Activated T-helper 1 cell treated with Interleukin-2 at 50 U/mL for 16 hours (primary cell): ENCODE measurements at regions not wholly inside any gene's neighbourhood (a gene's known extent, or its start where the extent isn't known, plus 50 kb on each side); places are given as distances from the start of the nearest gene placed in this dataset.
"Not testable (repeated sequence)": the region's sequence is repeated elsewhere in the genome, so short reads cannot be mapped to it uniquely, and the experiment has no call there.

Experiments
- DNase-seq: peaks from one replicate; pipeline ENCODE4 v3.0.0-alpha.2; 2020; ENCODE audit warnings: low read depth

DNA sequence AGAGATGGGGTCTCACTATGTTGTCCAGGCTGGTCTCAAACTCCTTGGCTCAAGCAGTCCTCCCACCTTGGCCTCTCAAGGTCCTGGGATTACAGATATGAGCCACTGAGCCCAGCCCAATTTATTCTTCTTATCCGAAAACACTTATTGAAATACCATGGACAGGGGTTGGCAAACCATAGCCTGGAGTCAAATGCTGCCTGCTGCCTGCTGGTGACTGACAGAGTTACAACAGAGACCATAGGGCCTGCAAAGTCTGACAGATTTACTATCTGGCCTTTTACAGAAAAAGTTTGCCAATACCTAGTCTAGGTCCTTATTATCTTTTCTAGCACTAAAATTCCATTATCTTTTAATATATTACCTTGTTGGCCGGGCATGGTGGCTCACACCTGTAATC is 87.1 kb upstream of the ZNF281 start:
- DNase-seq: no peak

DNA sequence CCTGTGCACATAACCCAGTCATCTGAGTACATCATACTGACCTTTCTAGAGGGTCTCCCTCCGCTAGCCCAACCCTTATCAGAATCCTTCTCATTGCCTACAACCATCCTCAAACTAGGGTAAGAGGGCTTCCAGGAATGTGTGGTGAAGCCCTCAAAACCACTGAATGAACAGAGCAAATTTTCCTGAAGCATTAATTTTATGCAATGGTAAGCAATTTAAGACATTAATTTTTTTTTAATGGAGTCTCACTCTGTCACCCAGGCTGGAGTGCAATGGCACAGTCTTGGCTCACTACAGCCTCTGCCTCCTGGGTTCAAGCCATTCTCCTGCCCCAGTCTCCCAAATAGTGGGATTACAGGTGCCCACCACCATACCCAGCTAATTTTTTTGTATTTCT is 86.1 kb upstream of the ZNF281 start:
- no peak for DNase-seq

DNA sequence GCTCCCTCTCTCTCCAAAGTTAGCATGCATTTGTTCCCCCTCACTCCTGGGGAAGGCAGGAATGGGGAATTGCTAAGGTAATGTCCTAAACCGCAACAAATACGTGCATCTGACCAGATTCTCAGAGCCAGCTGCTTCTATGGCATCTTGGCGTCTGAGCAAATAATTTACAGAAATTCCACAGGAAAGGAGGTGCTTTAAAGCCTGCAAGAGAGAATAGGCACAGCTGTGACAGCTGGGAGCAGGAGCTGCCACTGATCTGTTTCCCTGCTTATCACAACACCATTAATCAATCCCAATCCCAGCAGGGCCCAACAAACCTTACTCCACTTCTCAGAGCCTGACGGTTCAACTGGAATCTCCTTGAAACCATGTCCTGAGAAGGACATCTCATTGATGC is 83.5 kb upstream of the ZNF281 start:
- no peak for DNase-seq

DNA sequence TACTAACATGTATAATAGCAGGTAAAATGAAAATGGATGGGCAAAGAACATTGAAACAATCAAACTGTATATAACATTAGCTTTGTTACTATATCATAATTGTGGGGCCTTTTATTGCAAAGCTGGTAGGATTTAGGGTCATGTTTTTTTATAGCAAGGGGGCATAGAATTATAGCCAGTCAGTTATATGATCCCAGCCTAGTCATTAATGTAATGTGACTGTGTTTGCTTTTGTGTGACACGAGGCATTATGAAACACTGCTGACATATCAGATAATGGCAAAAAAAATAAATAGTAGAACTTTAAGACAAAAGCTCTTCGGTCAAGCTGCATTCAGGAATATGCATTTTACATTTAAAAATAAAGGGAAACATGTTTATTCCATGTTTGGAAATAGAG is 81.3 kb upstream of the ZNF281 start:
- DNase-seq: no peak

DNA sequence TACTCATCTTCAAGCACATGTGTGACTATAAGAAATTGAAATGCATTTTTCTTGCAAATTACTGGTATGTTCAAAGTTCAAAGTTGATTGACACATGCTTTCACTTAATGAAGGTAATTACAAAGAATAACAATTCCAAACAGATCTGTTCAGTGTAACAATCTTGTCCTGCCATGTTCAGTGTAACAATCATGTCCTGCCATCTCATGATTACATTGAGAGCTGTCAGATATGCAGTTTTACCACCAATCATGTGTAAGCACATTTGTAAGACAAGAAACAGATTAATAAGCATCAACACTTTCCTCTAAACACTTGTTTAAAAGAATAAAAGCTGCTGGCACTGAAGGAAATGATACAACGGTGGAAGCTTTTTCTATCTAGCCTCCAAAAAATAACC is 80.3 kb upstream of the ZNF281 start:
- no peak for DNase-seq

DNA sequence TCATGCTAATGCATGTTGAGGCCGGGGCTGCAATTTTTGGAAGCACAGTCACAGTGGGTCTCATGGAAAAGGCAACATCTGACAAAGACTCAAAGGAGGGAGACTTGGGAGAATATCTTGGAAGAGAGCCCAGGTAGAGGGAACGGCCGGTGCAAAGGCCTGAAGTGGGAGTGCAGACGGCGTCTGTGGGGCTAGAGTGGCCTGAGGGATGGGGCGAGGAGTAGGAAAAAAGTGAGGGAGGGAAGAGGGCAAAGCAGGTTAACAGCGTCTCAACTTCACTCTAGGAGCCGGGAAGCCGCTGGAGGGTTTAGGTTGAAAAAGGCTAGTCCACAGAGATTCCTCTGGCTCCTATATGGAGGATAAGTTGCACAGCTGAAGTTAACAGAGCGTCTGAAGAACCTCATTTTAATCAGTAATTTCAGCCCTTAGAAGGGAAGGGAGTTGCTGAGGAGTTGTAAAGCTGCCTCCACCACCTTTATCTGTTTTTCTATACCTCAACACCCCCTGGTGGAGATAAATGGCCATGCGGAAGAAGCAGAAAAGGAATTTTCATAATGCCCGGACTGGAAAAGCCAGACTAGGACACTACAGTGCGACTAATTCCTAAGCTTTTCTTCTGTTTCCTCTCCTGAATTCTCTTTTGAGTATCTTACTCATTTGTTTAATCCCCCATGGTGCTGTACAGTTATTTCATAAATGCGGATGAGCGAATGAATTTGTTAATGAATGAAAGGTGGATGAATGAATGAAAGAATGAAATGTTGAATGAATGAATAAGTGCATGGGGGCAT is 78.7 kb upstream of the ZNF281 start:
- DNase-seq: no peak

DNA sequence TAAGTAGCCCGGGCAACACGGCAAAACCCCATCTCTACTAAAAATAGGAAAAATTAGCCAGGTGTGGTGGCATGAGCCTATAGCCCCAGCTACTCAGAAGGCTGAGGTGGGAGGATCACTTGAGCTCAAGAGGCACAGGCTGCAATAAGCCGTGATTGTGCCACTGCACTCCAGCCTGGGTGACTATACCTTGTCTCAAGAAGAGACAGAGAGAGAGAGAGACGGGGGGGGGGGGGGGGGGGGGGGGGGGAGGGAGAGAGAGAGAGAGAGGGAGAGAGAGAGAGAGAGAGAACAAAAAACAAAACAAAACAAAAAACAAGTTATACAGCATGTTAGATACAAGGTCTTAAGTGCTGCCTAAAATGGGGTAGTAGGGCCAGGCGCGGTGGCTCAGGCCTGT is 77.8 kb upstream of the ZNF281 start:
- no peak for DNase-seq

DNA sequence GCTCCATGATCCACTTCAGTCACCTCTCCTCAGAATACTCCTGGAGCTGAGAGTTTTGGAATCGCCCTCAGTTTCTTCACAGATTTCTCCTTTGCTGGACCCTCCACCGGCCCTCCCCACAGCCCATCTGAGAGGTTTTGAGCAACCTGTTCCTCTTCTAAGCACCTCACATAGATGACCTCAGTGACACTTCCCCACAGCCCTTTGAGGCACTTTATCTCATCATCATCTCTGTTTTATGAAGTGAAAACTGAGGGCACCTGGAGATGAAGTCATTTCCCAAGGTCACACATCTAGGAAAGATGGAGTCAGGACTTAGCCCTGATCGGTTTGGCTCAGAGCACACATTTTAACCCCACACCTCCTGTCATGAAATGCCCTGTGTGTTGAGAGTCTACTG is 76.8 kb upstream of the ZNF281 start:
- DNase-seq: no peak

DNA sequence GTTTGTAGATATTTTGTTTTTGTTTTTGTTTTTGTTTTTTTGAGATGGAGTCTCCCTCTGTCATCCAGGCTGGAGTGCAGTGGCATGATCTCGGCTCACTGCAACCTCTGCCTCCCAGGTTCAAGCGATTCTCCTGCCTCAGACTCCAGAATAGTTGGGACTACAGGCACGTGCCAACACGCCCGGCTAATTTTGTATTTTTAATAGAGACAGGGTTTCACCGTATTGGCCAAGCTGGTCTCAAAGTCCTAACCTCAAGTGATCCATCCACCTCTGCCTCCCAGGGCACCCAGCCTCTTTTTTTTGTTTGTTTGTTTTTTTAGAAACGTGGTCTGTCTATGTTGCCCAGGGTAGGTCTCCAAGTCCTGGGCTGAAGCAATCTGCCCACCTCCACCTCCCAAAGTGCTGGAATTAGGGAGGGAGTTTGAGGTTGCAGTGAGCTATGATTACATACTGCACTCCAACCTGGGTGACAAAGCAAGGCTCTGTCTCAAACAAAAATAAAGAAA is 74.7 kb upstream of the ZNF281 start:
- not testable (repeated sequence) for DNase-seq

DNA sequence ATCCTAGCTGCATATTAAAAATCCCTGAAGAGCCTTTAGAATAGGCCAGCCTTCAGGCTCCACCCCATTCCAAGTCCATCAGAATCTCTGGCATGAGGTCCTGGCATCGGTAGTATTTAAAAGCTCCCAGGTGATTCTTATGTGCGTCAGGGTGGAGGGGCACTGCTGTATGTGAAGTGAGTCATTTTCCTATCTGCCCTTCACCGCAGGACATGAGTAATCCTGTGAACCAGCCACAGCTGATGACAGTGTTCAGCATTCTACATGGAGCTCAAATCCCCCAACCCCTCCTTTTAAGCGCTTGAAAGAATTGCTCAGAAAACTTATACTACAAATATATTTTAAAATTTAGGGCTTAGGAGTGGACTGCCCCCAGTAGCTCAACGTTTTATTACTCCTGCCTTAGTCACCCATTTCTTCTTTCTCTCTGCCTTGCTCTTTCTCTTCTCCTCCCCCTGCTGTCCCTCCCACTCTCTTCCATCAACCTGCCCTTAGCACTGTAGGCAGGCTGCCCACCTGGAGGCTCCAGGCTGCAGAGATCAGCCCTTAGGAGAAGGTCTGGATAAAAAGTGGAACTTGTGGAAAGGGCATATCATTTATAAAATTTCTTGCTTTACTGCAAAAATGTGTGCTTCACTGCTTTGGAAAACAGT is 73.8 kb upstream of the ZNF281 start:
- DNase-seq: peak; percentile 3

DNA sequence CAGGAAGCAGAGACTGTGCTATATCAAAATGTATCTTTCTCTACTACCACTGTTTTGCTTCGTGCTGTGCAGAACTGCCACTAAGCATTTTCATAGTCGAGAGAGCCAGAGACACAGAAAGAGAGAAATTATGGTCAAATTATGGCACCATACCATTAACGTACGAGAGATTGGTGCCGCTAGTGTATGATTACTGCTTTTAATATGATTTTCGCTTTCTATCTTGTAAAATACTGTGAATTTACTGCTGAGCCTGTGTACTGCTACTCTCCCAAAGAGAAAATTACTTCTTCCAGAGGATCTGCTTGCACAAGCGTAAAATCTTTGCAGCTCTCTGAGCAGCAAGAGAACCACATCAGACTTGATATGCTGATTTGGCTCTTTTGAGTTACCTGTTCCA is 71.1 kb upstream of the ZNF281 start:
- no peak for DNase-seq

DNA sequence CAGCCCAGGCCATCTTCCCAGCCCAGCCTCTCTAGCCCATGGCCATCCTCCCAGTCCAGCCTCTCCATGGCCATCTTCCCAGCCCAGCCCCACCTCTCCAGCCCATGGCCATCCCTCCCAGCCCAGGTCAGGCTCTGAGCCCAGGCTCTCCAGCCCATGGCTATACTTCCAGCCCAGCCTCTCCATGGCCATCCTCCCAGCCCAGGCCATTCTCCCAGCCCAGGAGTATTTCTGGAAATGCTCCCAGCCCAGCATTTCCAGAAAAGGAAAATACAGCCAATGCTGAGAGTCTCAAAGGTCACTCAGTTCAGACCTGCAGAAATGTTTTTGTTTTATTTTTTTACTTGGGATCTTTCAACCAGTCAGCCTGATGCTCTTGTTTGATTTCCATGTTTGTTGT is 70.0 kb upstream of the ZNF281 start:
- DNase-seq: no peak

DNA sequence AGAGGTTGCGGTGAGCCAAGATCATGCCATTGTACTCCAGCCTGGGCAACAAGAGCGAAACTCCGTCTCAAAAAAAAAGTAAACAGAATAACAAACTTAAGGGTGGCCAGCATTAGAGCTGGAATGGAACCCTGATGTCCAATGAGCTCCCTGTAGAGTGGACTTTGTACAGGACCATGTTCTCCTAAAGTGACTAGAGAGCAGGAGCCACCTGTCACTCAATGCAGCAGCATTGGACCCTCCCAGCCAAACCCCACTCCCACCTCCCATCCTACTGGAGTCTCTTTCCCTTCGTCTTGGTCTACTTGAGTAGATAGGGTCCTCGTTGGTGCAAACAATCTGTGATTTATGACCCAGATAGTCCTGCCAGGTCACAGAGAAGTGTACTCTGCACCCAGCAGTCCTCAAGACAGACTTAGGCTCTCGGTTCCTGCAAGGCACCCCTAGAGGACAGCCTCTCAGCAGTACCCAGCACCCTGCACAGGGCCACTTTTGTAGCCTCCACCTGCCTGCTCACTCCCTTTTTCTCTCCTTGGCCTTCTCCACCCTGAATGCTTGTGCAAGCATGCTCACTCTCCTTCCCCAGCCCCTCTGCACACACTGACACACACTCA is 69.2 kb upstream of the ZNF281 start:
- DNase-seq: no peak

DNA sequence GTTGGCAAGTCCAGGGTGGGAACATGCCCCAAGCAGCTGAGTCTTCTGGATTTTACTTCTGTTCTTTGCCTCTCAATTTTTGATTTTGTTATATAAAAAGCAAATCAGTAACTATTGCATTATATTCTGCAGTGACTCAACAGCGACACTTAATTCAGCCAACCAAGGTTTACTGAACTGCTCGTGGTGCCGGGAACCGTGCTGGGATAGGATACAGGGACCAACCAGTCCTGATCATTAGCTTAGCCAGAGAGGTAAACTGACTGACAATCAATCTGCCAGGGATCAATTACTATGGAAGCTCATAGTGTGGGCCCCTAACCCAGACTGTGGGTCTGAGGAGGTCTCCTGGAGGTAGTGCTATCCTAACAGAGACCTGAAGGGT is 68.4 kb upstream of the ZNF281 start:
- no peak for DNase-seq

DNA sequence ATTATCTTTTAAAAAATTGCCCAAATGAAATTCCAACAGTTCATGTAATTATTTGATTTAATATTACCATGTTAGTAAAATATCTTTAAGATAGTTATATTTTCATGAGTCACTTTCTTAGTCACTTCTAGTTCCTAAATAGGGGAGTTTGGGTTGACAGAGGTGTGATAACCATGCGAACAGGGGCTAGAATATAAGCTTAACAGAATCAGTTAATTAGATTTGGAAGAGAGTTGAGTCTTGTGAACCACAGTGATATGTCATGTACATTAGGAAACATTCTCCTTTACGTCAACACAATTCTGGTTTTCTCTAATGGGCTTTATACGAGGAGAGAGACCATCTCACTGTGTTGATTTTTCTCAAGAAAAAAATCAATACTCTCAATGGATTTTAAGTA is 64.8 kb upstream of the ZNF281 start:
- DNase-seq: no peak

DNA sequence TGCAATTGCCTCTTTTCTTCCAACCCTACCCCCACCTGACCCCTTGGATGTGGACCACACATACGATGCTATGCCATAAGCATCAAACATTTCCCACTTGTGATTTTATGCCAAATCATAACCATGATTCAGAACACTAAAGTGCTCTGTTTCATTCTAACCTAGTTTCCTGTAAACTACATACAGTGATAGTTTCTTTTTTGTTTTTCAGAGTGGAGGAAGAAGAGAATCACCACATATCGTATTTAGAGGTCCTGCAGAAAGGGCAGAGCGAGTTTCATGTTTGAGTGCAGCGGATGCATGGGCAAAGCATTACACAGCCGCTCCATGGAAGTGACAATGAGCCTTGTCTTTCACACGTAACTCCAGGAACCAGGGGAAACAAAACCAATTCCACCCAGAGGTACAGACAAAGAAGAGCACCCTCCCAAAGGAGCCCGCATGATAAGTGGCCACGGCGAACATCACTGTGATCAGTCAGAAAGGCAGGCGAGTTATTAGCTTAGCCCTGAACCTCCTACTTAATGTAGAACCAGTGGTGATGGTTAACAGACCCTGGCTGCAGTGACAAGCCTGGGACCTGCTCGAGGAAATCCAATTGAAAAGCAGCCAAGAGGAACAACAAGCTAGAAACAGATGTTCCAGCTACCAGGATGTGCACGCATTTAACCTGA is 64.0 kb upstream of the ZNF281 start:
- DNase-seq: no peak

DNA sequence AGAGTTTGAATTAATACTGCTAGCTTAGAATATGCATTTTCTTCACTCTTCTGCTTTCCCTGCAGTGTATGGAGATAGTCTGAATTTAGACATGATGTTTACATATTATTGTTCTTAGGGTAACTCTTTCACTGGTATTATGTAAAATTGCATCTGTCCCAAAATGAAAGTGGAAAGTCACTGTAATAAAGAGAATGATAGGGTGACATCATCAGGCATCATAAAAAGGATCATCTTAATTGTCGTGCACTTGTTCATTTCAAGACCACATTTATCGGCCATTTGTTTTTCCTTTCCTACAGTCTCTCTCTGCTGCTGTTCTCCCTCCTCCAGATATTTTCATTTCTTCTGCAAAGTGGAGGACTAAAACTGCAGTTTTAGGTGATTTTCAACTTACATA is 61.9 kb upstream of the ZNF281 start:
- no peak for DNase-seq

DNA sequence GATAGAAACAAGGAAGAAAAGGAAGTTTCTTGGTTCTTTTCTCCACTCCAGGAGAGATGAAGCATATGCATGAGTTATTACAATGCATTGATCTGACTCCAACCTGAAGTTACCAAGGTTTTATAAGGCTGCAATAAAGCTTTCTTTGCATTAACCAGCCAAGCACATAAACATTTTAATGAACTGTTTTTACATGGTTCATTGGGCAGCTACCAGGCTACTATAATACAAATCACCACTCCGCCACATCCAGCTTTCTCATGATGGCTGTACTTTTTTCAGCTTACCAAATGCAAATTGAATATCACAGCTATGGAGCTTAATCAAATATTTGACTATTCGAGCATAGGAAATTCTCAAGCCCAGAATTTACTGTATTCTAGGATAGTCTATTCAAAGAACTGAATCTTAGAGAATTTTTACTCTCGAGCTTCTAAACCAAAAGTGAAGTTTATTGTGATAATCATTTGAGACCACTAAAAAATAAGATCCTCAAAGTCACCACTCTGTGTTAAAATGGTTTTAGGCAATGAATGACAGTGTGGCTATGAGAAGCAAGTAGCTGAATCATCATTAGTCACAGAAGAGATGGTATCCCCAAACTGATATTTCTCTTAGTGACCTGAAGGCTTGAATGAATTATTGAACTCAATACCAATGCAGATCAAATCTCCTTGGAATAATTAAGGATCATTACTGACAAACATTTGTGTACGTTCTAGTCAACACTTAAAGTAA is 58.6 kb upstream of the ZNF281 start:
- DNase-seq: no peak

DNA sequence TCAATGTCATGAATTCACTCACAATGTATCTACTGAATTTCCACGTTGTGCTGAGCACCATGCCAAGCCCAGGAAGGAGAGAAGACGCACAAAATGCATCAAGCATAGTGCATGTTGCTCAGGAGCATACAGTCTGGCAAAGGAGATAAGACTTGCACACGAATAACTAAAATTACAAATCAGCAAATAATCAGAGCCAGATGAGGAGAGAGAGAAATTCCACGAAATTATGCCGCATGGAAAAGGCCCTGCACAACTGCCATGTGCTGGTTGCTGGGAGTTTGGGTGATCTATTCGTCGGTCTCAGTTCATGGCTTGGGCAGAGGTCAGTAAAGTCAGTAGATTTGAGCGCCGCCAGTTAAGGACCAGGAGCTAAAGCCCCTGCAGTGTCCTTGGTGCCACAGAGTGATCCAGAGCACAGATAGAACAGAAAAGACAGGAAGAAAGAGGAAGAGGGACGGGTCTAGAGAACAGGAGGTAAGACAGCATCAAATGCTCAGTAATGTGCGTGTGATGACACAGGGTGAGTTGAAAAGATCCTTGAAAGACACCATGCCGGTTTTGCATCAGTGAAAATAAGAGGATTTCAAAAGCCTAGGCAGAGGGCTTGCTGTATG is 55.1 kb upstream of the ZNF281 start:
- no peak for DNase-seq
